Kidney capillary endothelial cell (primary cell): ENCODE measurements at regions not wholly inside any gene's neighbourhood (a gene's known extent, or its start where the extent isn't known, plus 50 kb on each side); places are given as distances from the start of the nearest gene placed in this dataset.

Experiments
- DNase-seq: peaks from one replicate; pipeline ENCODE4 v3.0.0-alpha.2; 2018; ENCODE audit warnings: low spot score

GRCh38 chr5:154107010-154107409, 68.2 kb downstream of the MFAP3 start:
- DNase-seq = no peak

GRCh38 chr5:154107756-154108155, 69.0 kb downstream of the MFAP3 start:
- no peak for DNase-seq

GRCh38 chr5:154109416-154110106, 70.8 kb downstream of the MFAP3 start:
- DNase-seq = no peak

GRCh38 chr5:154110107-154110453, 71.3 kb downstream of the MFAP3 start:
- DNase-seq = no peak

GRCh38 chr5:154110716-154111115, 71.9 kb downstream of the MFAP3 start:
- DNase-seq = peak; percentile 7

GRCh38 chr5:154111214-154111613, 72.4 kb downstream of the MFAP3 start:
- no peak for DNase-seq

GRCh38 chr5:154112255-154112654, 73.5 kb downstream of the MFAP3 start:
- no peak for DNase-seq

GRCh38 chr5:154115291-154115690, 75.2 kb upstream of the GALNT10 start:
- DNase-seq = no peak

GRCh38 chr5:154117050-154117449, 73.5 kb upstream of the GALNT10 start:
- no peak for DNase-seq

GRCh38 chr5:154117930-154118329, 72.6 kb upstream of the GALNT10 start:
- no peak for DNase-seq

- DNase-seq = no peak
These were observed 72.1 kb upstream of the GALNT10 start for GRCh38 chr5:154118385-154118784.

- DNase-seq = no peak
These were observed 71.6 kb upstream of the GALNT10 start for GRCh38 chr5:154118893-154119336.

- no peak for DNase-seq
These were observed 61.5 kb upstream of the GALNT10 start for GRCh38 chr5:154129013-154129412.

GRCh38 chr5:154129921-154130320, 60.6 kb upstream of the GALNT10 start:
- no peak for DNase-seq

- DNase-seq = no peak
These were observed 58.7 kb upstream of the GALNT10 start for GRCh38 chr5:154131817-154132216.

- no peak for DNase-seq
These were observed 57.7 kb upstream of the GALNT10 start for GRCh38 chr5:154132718-154133307.

- no peak for DNase-seq
These were observed 56.9 kb upstream of the GALNT10 start for GRCh38 chr5:154133591-154133990.

GRCh38 chr5:154134499-154134898, 56.0 kb upstream of the GALNT10 start:
- DNase-seq = no peak

- DNase-seq = no peak
These were observed 55.3 kb upstream of the GALNT10 start for GRCh38 chr5:154135125-154135817.

- DNase-seq = no peak
These were observed 54.4 kb upstream of the GALNT10 start for GRCh38 chr5:154136141-154136540.

- DNase-seq = no peak
These were observed 51.8 kb upstream of the GALNT10 start for GRCh38 chr5:154138701-154139100.

- DNase-seq = no peak
These were observed 50.2 kb upstream of the GALNT10 start for GRCh38 chr5:154140381-154140780.
